ENCODE measurements at regions not wholly inside any gene's neighbourhood (a gene's known extent, or its start where the extent isn't known, plus 50 kb on each side); places are given as distances from the start of the nearest gene placed in this dataset.
"Not testable (repeated sequence)": the region's sequence is repeated elsewhere in the genome, so short reads cannot be mapped to it uniquely, and the experiment has no call there.

GRCh38 chr5:108587821-108588220, 159.9 kb upstream of the FER start:
- Histone ChIP-seq H3K36me3 (ENCODE audit: control insufficient read depth, insufficient read depth, low read length) (no peaks in the 10 kb centered on the region), H3K4me1 (ENCODE audit: control insufficient read depth, insufficient read depth, low read length, poor library complexity, severe bottlenecking) (no peaks in the 10 kb centered on the region), H3K9me3 (ENCODE audit: control insufficient read depth, low read length) (no peaks in the 10 kb centered on the region), H3K4me3 (ENCODE audit: extremely low read depth, insufficient read depth, low read length, poor library complexity, severe bottlenecking) (no peak overlapping the region), H3K27ac (ENCODE audit: low read depth, low read length, severe bottlenecking) (no peak overlapping the region)

GRCh38 chr5:108581026-108581425, 166.7 kb upstream of the FER start:
- Histone ChIP-seq H3K27ac (ENCODE audit: low read depth, low read length, severe bottlenecking) (no peak overlapping the region), H3K4me3 (ENCODE audit: extremely low read depth, insufficient read depth, low read length, poor library complexity, severe bottlenecking) (no peak overlapping the region), H3K9me3 (ENCODE audit: control insufficient read depth, low read length) (no peaks in the 10 kb centered on the region), H3K36me3 (ENCODE audit: control insufficient read depth, insufficient read depth, low read length) (no peaks in the 10 kb centered on the region), H3K4me1 (ENCODE audit: control insufficient read depth, insufficient read depth, low read length, poor library complexity, severe bottlenecking) (no peaks in the 10 kb centered on the region)

GRCh38 chr5:108579236-108579635, 168.5 kb upstream of the FER start:
- H3K9me3 ChIP-seq (ENCODE audit: control insufficient read depth, low read length) = peaks cover 7% of the 10 kb centered on the region
- no peak overlapping the region for H3K27ac ChIP-seq (ENCODE audit: low read depth, low read length, severe bottlenecking)
- no peak overlapping the region for H3K4me3 ChIP-seq (ENCODE audit: extremely low read depth, insufficient read depth, low read length, poor library complexity, severe bottlenecking)
- no peaks in the 10 kb centered on the region for H3K4me1 ChIP-seq (ENCODE audit: control insufficient read depth, insufficient read depth, low read length, poor library complexity, severe bottlenecking)
- WGBS, 2 experiments (ENCODE audit: insufficient coverage in 2 of 2) = 90 to 96% methylated on average over 2 to 4 of the region's 4 CpGs
- H3K36me3 ChIP-seq (ENCODE audit: control insufficient read depth, insufficient read depth, low read length) = no peaks in the 10 kb centered on the region

- H3K27ac ChIP-seq (ENCODE audit: low read depth, low read length, severe bottlenecking) = no peak overlapping the region
Measured at GRCh38 chr5:108578791-108579190, 168.9 kb upstream of the FER start.

GRCh38 chr5:108567429-108567828, 180.3 kb upstream of the FER start:
- 74 to 76% methylated on average over 9 of the region's 9 CpGs for WGBS, 2 experiments (ENCODE audit: insufficient coverage in 2 of 2)
- no peaks in the 10 kb centered on the region for H3K4me1 ChIP-seq (ENCODE audit: control insufficient read depth, insufficient read depth, low read length, poor library complexity, severe bottlenecking)

More at GRCh38 chr5:108578791-108579190, 168.9 kb upstream of the FER start:
- Histone ChIP-seq H3K4me3 (ENCODE audit: extremely low read depth, insufficient read depth, low read length, poor library complexity, severe bottlenecking) (no peak overlapping the region), H3K9me3 (ENCODE audit: control insufficient read depth, low read length) (peaks cover 7% of the 10 kb centered on the region), H3K36me3 (ENCODE audit: control insufficient read depth, insufficient read depth, low read length) (no peaks in the 10 kb centered on the region), H3K4me1 (ENCODE audit: control insufficient read depth, insufficient read depth, low read length, poor library complexity, severe bottlenecking) (no peaks in the 10 kb centered on the region)
- no CpG with 5 or more reads among the region's 1 CpG for WGBS, 2 experiments (ENCODE audit: insufficient coverage in 2 of 2)

GRCh38 chr5:108564441-108564840, 182.5 kb upstream of the FBXL17 start:
- no peak overlapping the region for H3K27ac ChIP-seq (ENCODE audit: low read depth, low read length, severe bottlenecking)
- H3K36me3 ChIP-seq (ENCODE audit: control insufficient read depth, insufficient read depth, low read length) = no peaks in the 10 kb centered on the region

More at GRCh38 chr5:108567429-108567828, 180.3 kb upstream of the FER start:
- Histone ChIP-seq H3K9me3 (ENCODE audit: control insufficient read depth, low read length) (no peaks in the 10 kb centered on the region), H3K27ac (ENCODE audit: low read depth, low read length, severe bottlenecking) (no peak overlapping the region), H3K36me3 (ENCODE audit: control insufficient read depth, insufficient read depth, low read length) (no peaks in the 10 kb centered on the region), H3K4me3 (ENCODE audit: extremely low read depth, insufficient read depth, low read length, poor library complexity, severe bottlenecking) (no peak overlapping the region)

DNA sequence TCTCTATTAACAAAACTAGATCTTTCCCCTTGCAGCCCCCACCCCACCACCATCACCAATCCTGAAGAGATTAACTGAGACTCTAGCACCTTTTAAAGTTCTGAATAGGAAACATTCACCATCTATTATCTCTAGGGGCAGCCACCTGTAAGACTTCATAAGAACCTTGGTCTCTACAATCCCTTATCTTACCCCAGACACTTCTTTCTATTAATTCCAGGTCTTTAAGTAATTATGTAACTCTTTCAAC, 180.2 kb upstream of the FBXL17 start:
- Histone ChIP-seq H3K4me3 (ENCODE audit: extremely low read depth, insufficient read depth, low read length, poor library complexity, severe bottlenecking) (no peak overlapping the region), H3K4me1 (ENCODE audit: control insufficient read depth, insufficient read depth, low read length, poor library complexity, severe bottlenecking) (no peaks in the 10 kb centered on the region), H3K36me3 (ENCODE audit: control insufficient read depth, insufficient read depth, low read length) (no peaks in the 10 kb centered on the region), H3K27ac (ENCODE audit: low read depth, low read length, severe bottlenecking) (no peak overlapping the region), H3K9me3 (ENCODE audit: control insufficient read depth, low read length) (no peaks in the 10 kb centered on the region)

More at GRCh38 chr5:108564441-108564840, 182.5 kb upstream of the FBXL17 start:
- H3K9me3 ChIP-seq (ENCODE audit: control insufficient read depth, low read length) = no peaks in the 10 kb centered on the region
- H3K4me1 ChIP-seq (ENCODE audit: control insufficient read depth, insufficient read depth, low read length, poor library complexity, severe bottlenecking) = no peaks in the 10 kb centered on the region
- no peak overlapping the region for H3K4me3 ChIP-seq (ENCODE audit: extremely low read depth, insufficient read depth, low read length, poor library complexity, severe bottlenecking)

DNA sequence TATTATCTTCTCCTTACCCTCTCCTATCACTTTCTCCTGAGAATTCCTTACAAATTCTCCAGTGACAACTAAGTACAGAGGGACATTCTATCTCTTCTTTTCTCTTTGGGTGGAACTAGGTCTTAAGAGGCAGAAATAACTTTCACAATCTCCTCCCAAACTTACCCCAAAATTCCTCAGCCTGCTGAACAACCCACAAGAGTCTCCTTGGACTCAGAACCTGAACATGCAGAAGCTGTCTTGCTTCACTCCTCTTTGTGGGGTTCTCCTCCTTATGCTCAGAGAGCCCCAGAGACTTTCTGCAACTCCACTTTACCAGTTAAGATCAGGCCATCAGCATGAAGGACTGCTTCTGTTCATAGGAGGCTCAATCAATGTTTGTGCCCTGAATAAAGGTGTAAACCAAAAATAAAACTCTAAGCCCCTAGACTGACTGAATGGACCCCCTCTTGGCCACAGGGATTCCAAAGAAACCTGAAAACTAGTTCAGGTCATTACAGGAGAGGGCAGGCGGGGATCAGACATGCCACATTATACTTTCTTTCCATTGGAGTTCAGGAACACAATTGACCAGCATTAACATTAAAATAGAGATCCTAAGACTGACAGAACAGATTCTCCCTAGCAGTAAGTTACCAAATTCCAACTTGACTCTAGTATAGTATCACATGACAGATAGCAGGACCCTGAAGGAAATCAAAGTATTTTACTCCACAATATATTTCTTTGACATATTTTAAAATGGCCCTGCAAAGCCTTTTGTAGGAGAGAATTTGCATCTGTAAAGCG, 179.7 kb upstream of the FBXL17 start:
- Histone ChIP-seq H3K4me3 (ENCODE audit: extremely low read depth, insufficient read depth, low read length, poor library complexity, severe bottlenecking) (no peak overlapping the region), H3K27ac (ENCODE audit: low read depth, low read length, severe bottlenecking) (no peak overlapping the region), H3K4me1 (ENCODE audit: control insufficient read depth, insufficient read depth, low read length, poor library complexity, severe bottlenecking) (no peaks in the 10 kb centered on the region), H3K9me3 (ENCODE audit: control insufficient read depth, low read length) (no peaks in the 10 kb centered on the region), H3K36me3 (ENCODE audit: control insufficient read depth, insufficient read depth, low read length) (no peaks in the 10 kb centered on the region)
- WGBS, 2 experiments (ENCODE audit: insufficient coverage in 2 of 2) = 50 to 75% methylated on average over 1 to 2 of the region's 2 CpGs

DNA sequence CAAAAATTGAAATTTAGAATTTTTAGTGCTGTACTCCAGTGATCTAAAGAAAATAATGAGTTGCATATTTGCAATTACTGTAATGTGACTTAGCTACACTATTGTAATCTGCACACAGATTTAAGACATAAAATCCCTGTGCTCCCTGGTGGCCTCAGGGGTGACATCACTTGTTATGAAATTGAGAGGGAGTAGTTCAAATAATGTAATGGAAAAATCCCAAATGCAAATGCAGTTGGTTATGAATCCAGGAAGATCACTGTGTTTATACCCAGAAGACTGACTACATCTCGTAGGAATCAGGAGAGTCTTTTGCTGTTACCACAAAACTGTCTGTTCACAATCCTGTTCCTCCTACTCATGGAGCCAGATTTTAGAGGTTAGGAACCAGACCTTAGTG, 178.7 kb upstream of the FBXL17 start:
- H3K4me3 ChIP-seq (ENCODE audit: extremely low read depth, insufficient read depth, low read length, poor library complexity, severe bottlenecking) = no peak overlapping the region
- WGBS, 2 experiments (ENCODE audit: insufficient coverage in 2 of 2) = 100% methylated on average over 1 of the region's 1 CpG; no CpG with 5 or more reads in 1 of the 2 experiments

GRCh38 chr5:108560166-108560565, 178.3 kb upstream of the FBXL17 start:
- no CpG with 5 or more reads among the region's 2 CpGs for WGBS, 2 experiments (ENCODE audit: insufficient coverage in 2 of 2)
- Histone ChIP-seq H3K36me3 (ENCODE audit: control insufficient read depth, insufficient read depth, low read length) (no peaks in the 10 kb centered on the region), H3K27ac (ENCODE audit: low read depth, low read length, severe bottlenecking) (no peak overlapping the region), H3K9me3 (ENCODE audit: control insufficient read depth, low read length) (no peaks in the 10 kb centered on the region), H3K4me3 (ENCODE audit: extremely low read depth, insufficient read depth, low read length, poor library complexity, severe bottlenecking) (no peak overlapping the region), H3K4me1 (ENCODE audit: control insufficient read depth, insufficient read depth, low read length, poor library complexity, severe bottlenecking) (no peaks in the 10 kb centered on the region)

More for the DNA sequence above, 178.7 kb upstream of the FBXL17 start:
- no peaks in the 10 kb centered on the region for H3K36me3 ChIP-seq (ENCODE audit: control insufficient read depth, insufficient read depth, low read length)
- H3K4me1 ChIP-seq (ENCODE audit: control insufficient read depth, insufficient read depth, low read length, poor library complexity, severe bottlenecking) = no peaks in the 10 kb centered on the region
- H3K9me3 ChIP-seq (ENCODE audit: control insufficient read depth, low read length) = no peaks in the 10 kb centered on the region
- H3K27ac ChIP-seq (ENCODE audit: low read depth, low read length, severe bottlenecking) = no peak overlapping the region

GRCh38 chr5:108558840-108559239, 176.9 kb upstream of the FBXL17 start:
- H3K4me1 ChIP-seq (ENCODE audit: control insufficient read depth, insufficient read depth, low read length, poor library complexity, severe bottlenecking); H3K9me3 ChIP-seq (ENCODE audit: control insufficient read depth, low read length); H3K27ac ChIP-seq (ENCODE audit: low read depth, low read length, severe bottlenecking); H3K4me3 ChIP-seq (ENCODE audit: extremely low read depth, insufficient read depth, low read length, poor library complexity, severe bottlenecking); H3K36me3 ChIP-seq (ENCODE audit: control insufficient read depth, insufficient read depth, low read length): not testable (repeated sequence)
- WGBS, 2 experiments (ENCODE audit: insufficient coverage in 2 of 2) = no CpG with 5 or more reads among the region's 24 CpGs

Measured in mesodermal cell (in vitro differentiated cells).